ENCODE measurements at regions not wholly inside any gene's neighbourhood (a gene's known extent, or its start where the extent isn't known, plus 50 kb on each side); places are given as distances from the start of the nearest gene placed in this dataset.

- DNase-seq = no peak
Measured at GRCh38 chr15:93469994-93470393, 381.0 kb upstream of the RGMA start.

- no peak for DNase-seq
Measured at GRCh38 chr15:93467337-93467736, 378.3 kb upstream of the RGMA start.

- DNase-seq = no peak
Measured at GRCh38 chr15:93466380-93466779, 377.4 kb upstream of the RGMA start.

GRCh38 chr15:93462690-93463089 is 373.7 kb upstream of the RGMA start:
- no peak for DNase-seq

- no peak for DNase-seq
Measured at GRCh38 chr15:93460717-93461116, 371.7 kb upstream of the RGMA start.

GRCh38 chr15:93459396-93459795 is 370.4 kb upstream of the RGMA start:
- no peak for DNase-seq

- no peak for DNase-seq
Measured at GRCh38 chr15:93458597-93458996, 369.6 kb upstream of the RGMA start.

GRCh38 chr15:93454788-93455187 is 365.8 kb upstream of the RGMA start:
- DNase-seq = no peak

- no peak for DNase-seq
Measured at GRCh38 chr15:93452537-93453211, 363.7 kb upstream of the RGMA start.

GRCh38 chr15:93451822-93452221 is 362.8 kb upstream of the RGMA start:
- DNase-seq = no peak

- DNase-seq = no peak
Measured at GRCh38 chr15:93451265-93451664, 362.3 kb upstream of the RGMA start.

- DNase-seq = no peak
Measured at GRCh38 chr15:93449798-93450197, 360.8 kb upstream of the RGMA start.

- no peak for DNase-seq
Measured at GRCh38 chr15:93438310-93438709, 349.3 kb upstream of the RGMA start.

- DNase-seq = no peak
Measured at GRCh38 chr15:93432474-93432873, 343.5 kb upstream of the RGMA start.

GRCh38 chr15:93428807-93429351 is 339.9 kb upstream of the RGMA start:
- DNase-seq = no peak

- no peak for DNase-seq
Measured at GRCh38 chr15:93428150-93428549, 339.1 kb upstream of the RGMA start.

- no peak for DNase-seq
Measured at GRCh38 chr15:93424131-93424530, 335.1 kb upstream of the RGMA start.

GRCh38 chr15:93422476-93422875 is 333.5 kb upstream of the RGMA start:
- DNase-seq = no peak

GRCh38 chr15:93420477-93420876 is 331.5 kb upstream of the RGMA start:
- DNase-seq = no peak

- DNase-seq = no peak
Measured at GRCh38 chr15:93420050-93420452, 331.0 kb upstream of the RGMA start.

- DNase-seq = no peak
Measured at GRCh38 chr15:93418566-93418965, 329.6 kb upstream of the RGMA start.

- no peak for DNase-seq
Measured at GRCh38 chr15:93417631-93418030, 328.6 kb upstream of the RGMA start.

- no peak for DNase-seq
Measured at GRCh38 chr15:93417156-93417555, 328.1 kb upstream of the RGMA start.

GRCh38 chr15:93415576-93415975 is 326.6 kb upstream of the RGMA start:
- no peak for DNase-seq

- no peak for DNase-seq
Measured at GRCh38 chr15:93414576-93415231, 325.7 kb upstream of the RGMA start.

Data from CD4-positive, alpha-beta T cell treated with Interleukin-17A for 4 hours (primary cell).